Ovary (tissue), 3 donors: ENCODE measurements at regions not wholly inside any gene's neighbourhood (a gene's known extent, or its start where the extent isn't known, plus 50 kb on each side); places are given as distances from the start of the nearest gene placed in this dataset.

ENCODE experiments used
- EP300 ChIP-seq: sonication (generic); formaldehyde crosslinking; IDR thresholded peaks from one replicate; pipeline ENCODE4 v1.6.1; 2017; ENCODE audit warnings: antibody characterized with exemption
- POLR2A ChIP-seq: fragments of 450-650 bp; IDR thresholded peaks from one replicate; pipeline ENCODE4 v1.6.1; 2017; ENCODE audit warnings: antibody characterized with exemption, mild to moderate bottlenecking, moderate library complexity
- TF ChIP-seq, protein P1 (sequence below), 3 donors: fragments of 450-650 bp in 2 of 3; fragments of 200-600 bp in 1 of 3; IDR thresholded peaks; one replicate each; pipeline versions ENCODE4 v1.5.1 to v1.8.0; 2016 to 2022; ENCODE audit warnings: antibody characterized with exemption in 3 of 3, mild to moderate bottlenecking in 1 of 3
- donor health status: DM: no; HTN: no; CAD: no.

DNA sequence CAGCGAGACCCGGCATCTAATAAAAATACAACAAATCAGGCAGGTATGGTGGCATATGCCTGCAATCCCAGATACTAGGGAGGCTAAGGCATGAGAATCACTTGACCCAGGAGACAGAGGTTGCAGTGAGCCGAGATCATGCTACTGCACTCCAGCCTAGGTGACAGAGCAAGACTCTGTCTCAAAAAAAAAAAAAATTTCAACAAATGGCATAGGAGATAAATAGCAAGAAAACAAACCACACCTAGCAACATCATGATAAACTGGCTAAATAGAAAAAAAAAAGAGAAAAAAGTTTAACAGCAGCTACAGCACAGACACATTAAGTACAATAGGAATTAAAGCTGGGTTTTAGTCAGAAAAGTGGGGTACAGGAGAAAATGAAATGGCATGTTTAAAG is 1034.6 kb upstream of the LRRN3 start:
- TF ChIP-seq, protein P1, sequence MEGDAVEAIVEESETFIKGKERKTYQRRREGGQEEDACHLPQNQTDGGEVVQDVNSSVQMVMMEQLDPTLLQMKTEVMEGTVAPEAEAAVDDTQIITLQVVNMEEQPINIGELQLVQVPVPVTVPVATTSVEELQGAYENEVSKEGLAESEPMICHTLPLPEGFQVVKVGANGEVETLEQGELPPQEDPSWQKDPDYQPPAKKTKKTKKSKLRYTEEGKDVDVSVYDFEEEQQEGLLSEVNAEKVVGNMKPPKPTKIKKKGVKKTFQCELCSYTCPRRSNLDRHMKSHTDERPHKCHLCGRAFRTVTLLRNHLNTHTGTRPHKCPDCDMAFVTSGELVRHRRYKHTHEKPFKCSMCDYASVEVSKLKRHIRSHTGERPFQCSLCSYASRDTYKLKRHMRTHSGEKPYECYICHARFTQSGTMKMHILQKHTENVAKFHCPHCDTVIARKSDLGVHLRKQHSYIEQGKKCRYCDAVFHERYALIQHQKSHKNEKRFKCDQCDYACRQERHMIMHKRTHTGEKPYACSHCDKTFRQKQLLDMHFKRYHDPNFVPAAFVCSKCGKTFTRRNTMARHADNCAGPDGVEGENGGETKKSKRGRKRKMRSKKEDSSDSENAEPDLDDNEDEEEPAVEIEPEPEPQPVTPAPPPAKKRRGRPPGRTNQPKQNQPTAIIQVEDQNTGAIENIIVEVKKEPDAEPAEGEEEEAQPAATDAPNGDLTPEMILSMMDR (IDR thresholded peaks at IDR 0.05) = no peak
- TF ChIP-seq POLR2A (no peak), EP300 (no peak)
